SJSA1 (cell line): ENCODE measurements at regions not wholly inside any gene's neighbourhood (a gene's known extent, or its start where the extent isn't known, plus 50 kb on each side); places are given as distances from the start of the nearest gene placed in this dataset.
"Not testable (repeated sequence)": the region's sequence is repeated elsewhere in the genome, so short reads cannot be mapped to it uniquely, and the experiment has no call there.

Experiments
- DNase-seq, 2 experiments: peaks; one replicate each; pipeline ENCODE4 v3.0.0-alpha.2; 2015 to 2020; ENCODE audit warnings: low spot score in 2 of 2, low read depth in 1 of 2
- H3K27ac ChIP-seq: fragments of 250-450 bp; sonication (Bioruptor Pico); 2 replicates; pipeline ENCODE4 v1.5.1; 2020; ENCODE audit warnings: mild to moderate bottlenecking, moderate library complexity
- H3K27me3 ChIP-seq: fragments of 250-450 bp; sonication (Bioruptor Pico); replicated peaks from 2 replicates; pipeline ENCODE4 v1.5.1; 2020; ENCODE audit warnings: mild to moderate bottlenecking, moderate library complexity
- H3K36me3 ChIP-seq: fragments of 250-450 bp; sonication (Bioruptor Pico); 2 replicates; pipeline ENCODE4 v1.5.1; 2020; ENCODE audit warnings: mild to moderate bottlenecking
- H3K4me1 ChIP-seq: fragments of 250-450 bp; sonication (Bioruptor Pico); replicated peaks from 2 replicates; pipeline ENCODE4 v1.6.1; 2021; ENCODE audit warnings: mild to moderate bottlenecking
- H3K4me3 ChIP-seq: fragments of 250-450 bp; sonication (Bioruptor Pico); 2 replicates; pipeline ENCODE4 v1.5.1; 2020; ENCODE audit warnings: mild to moderate bottlenecking
- H3K9me3 ChIP-seq: fragments of 250-450 bp; sonication (Bioruptor Pico); replicated peaks from 2 replicates; pipeline ENCODE4 v1.5.1; 2020; ENCODE audit warnings: mild to moderate bottlenecking

DNA sequence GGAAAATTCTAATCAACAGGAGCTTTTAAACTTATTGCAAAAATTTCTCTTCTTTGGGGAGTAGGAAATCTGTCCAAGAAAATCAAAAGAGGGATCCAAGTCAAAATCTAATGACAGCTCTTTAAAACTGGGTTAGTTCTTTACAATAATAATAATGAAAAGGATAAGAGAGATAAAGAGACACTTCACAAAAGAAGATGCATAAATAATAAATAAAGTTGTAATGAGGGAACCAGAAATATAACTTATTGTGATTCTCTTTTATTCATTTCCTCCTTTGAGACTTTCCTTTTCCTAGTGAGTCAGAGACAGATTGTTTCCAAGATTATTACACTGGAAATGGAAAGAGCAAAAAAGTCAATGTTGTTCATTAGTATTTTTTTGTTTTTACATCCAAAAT lies 1029.3 kb downstream of the PCDH17 start:
- no peaks in the 10 kb centered on the region for H3K36me3 ChIP-seq
- H3K4me1 ChIP-seq, result no peaks in the 10 kb centered on the region
- no peak for DNase-seq
- no peak overlapping the region for H3K27ac ChIP-seq
- H3K4me3 ChIP-seq, result no peak overlapping the region
- H3K9me3 ChIP-seq, result no peaks in the 10 kb centered on the region
- no peaks in the 10 kb centered on the region for H3K27me3 ChIP-seq

DNA sequence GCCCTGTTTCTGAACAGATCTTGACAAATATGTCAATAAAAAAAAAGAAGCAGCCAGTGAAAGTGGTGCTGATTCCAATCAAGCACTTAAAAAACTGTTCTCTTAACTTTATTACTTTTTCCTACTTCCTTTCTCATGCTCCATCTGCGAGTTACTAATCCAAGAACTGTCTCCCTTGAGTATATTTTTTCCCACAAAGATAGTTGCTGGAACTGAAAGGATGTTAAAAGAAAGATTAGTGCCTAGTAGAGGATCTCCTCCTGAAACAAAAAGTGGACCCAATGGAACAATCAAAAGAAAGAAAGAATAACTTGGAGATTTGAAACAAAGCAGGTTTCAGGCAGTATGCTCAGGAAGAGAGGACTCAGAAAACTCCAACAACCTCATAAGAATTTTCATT lies 1034.8 kb downstream of the PCDH17 start:
- no peak for DNase-seq
- no peak overlapping the region for H3K27ac ChIP-seq
- H3K4me1 ChIP-seq, result no peaks in the 10 kb centered on the region
- H3K27me3 ChIP-seq, result no peaks in the 10 kb centered on the region
- H3K36me3 ChIP-seq, result no peaks in the 10 kb centered on the region
- no peak overlapping the region for H3K4me3 ChIP-seq
- H3K9me3 ChIP-seq, result no peaks in the 10 kb centered on the region

- H3K4me3 ChIP-seq, result no peak overlapping the region
- no peaks in the 10 kb centered on the region for H3K4me1 ChIP-seq
- H3K27ac ChIP-seq, result no peak overlapping the region
- no peaks in the 10 kb centered on the region for H3K36me3 ChIP-seq
- H3K9me3 ChIP-seq, result no peaks in the 10 kb centered on the region
- DNase-seq, result no peak
- H3K27me3 ChIP-seq, result no peaks in the 10 kb centered on the region
These were observed 1035.6 kb downstream of the PCDH17 start for GRCh38 chr13:58667096-58667495.

- no peak overlapping the region for H3K4me3 ChIP-seq
- H3K4me1 ChIP-seq, result no peaks in the 10 kb centered on the region
- H3K9me3 ChIP-seq, result no peaks in the 10 kb centered on the region
- no peak overlapping the region for H3K27ac ChIP-seq
- H3K27me3 ChIP-seq, result no peaks in the 10 kb centered on the region
- DNase-seq, result no peak
- H3K36me3 ChIP-seq, result no peaks in the 10 kb centered on the region
These were observed 1048.6 kb downstream of the PCDH17 start for GRCh38 chr13:58680115-58680514.

DNA sequence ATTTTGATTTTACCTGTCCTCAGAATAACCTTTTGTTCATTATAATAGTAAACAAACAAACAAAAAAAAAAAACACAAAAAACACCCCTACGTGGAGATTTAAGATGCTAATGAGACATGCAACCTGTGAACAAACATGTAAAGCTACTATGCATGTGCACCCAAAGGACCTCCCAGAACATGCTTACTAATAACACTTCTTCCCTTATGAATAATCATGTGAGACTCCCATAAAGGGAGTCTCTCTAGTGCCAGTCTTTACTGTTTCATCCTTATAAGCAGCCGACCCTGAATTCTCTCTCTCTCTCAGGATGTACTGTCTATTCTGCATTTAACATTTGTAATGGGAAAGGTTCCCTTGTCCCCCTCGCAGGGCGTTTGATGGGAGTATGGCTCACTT lies 1051.1 kb downstream of the PCDH17 start:
- H3K4me1 ChIP-seq, result no peaks in the 10 kb centered on the region
- no peaks in the 10 kb centered on the region for H3K27me3 ChIP-seq
- no peak overlapping the region for H3K27ac ChIP-seq
- H3K36me3 ChIP-seq, result no peaks in the 10 kb centered on the region
- DNase-seq, result no peak
- no peaks in the 10 kb centered on the region for H3K9me3 ChIP-seq
- no peak overlapping the region for H3K4me3 ChIP-seq

- Histone ChIP-seq H3K4me3 (no peak overlapping the region), H3K4me1 (no peaks in the 10 kb centered on the region), H3K9me3 (no peaks in the 10 kb centered on the region), H3K27me3 (no peaks in the 10 kb centered on the region), H3K27ac (no peak overlapping the region), H3K36me3 (no peaks in the 10 kb centered on the region)
- DNase-seq, result no peak
These were observed 1055.6 kb downstream of the PCDH17 start for GRCh38 chr13:58687148-58687547.

DNA sequence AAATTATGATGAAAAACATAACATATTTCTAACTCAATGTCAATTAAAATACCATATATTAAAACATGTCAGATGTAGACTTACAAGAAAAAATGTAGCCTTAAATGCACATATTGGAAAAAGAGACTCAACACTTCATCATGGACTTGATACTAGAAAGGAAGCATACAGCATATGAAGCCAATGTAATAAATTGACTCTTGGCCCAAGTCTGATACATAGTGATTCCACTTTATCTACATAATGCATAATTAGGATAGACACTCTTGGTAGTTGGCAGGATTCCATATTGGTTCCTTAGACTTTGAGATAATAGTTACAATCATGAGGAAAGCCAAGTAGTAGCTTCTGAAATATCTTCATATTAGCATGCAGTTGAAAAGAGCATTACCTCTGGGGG lies 1067.0 kb downstream of the PCDH17 start:
- H3K27ac ChIP-seq, result no peak overlapping the region
- H3K4me1 ChIP-seq, result no peaks in the 10 kb centered on the region
- H3K9me3 ChIP-seq, result no peaks in the 10 kb centered on the region
- H3K27me3 ChIP-seq, result no peaks in the 10 kb centered on the region
- H3K36me3 ChIP-seq, result no peaks in the 10 kb centered on the region
- H3K4me3 ChIP-seq, result no peak overlapping the region
- no peak for DNase-seq

DNA sequence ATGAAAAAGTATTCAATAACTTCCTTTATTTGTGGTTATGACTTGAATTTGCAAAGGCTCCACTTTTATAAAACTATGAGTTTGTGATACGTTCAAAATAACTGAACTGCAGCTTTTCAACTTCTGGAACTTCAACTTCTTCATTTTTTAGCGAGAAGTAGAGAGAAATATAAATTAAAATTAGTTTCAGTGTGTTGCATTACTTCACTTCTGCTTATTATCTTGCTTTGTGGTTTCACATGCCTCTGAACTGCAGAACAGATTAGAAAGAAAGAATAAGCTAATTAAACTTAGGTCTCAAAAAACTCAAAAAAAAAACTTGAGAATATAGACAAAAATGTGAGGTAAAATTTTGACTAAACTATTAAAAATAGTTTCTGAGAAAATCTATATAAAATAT lies 1073.4 kb downstream of the PCDH17 start:
- Histone ChIP-seq H3K4me1 (no peaks in the 10 kb centered on the region), H3K4me3 (no peak overlapping the region), H3K36me3 (no peaks in the 10 kb centered on the region), H3K27me3 (no peaks in the 10 kb centered on the region), H3K27ac (no peak overlapping the region), H3K9me3 (no peaks in the 10 kb centered on the region)
- DNase-seq, result no peak

- no peaks in the 10 kb centered on the region for H3K27me3 ChIP-seq
- H3K4me3 ChIP-seq, result no peak overlapping the region
- no peaks in the 10 kb centered on the region for H3K4me1 ChIP-seq
- no peak for DNase-seq
- no peaks in the 10 kb centered on the region for H3K9me3 ChIP-seq
- no peak overlapping the region for H3K27ac ChIP-seq
- no peaks in the 10 kb centered on the region for H3K36me3 ChIP-seq
These were observed 1074.9 kb downstream of the PCDH17 start for GRCh38 chr13:58706421-58706820.

DNA sequence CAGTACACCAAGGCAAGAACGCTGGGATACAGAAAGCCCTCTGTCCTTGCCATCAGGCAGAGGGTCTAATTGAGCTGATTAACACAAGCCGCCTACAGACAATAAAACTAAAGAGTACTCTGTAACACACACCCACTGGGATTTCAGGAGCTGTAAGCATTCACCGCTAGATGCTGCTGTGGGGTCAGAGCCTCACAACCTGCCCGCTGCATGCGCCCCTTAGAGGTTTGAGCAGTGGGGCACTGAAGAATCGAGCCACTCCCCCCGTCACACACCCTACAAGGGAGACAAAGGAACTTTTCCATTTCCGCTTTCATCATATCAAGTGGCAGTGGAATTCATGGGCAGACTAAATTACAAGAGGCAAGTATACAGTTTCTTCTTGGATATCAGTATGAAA lies 1080.6 kb downstream of the PCDH17 start:
- no peak for DNase-seq
- H3K9me3 ChIP-seq, result no peaks in the 10 kb centered on the region
- H3K27ac ChIP-seq, result no peak overlapping the region
- no peaks in the 10 kb centered on the region for H3K4me1 ChIP-seq
- H3K36me3 ChIP-seq, result no peaks in the 10 kb centered on the region
- H3K27me3 ChIP-seq, result no peaks in the 10 kb centered on the region
- no peak overlapping the region for H3K4me3 ChIP-seq

GRCh38 chr13:58714016-58714415 lies 1082.5 kb downstream of the PCDH17 start:
- H3K4me3 ChIP-seq, H3K9me3 ChIP-seq, H3K4me1 ChIP-seq, H3K36me3 ChIP-seq, H3K27ac ChIP-seq, DNase-seq, H3K27me3 ChIP-seq: not testable (repeated sequence)

DNA sequence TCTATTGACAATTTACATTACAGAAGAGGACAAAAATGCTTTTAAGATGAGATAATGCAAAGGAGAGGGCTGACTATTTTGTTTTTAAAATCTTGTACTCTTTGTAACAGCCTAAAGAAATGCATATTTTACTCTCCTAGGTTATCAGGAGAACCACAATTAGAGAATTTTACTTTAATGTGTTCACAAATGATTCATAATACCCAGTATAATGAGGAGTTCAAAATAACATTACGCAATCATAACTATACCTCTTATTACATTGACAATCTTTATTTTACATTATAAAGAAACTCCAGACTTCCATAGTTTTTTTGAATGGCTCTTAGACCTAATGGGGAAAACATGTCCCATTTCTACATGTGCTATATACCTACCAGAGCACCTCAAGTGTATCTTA lies 1089.7 kb downstream of the PCDH17 start:
- Histone ChIP-seq H3K9me3 (no peaks in the 10 kb centered on the region), H3K27ac (no peak overlapping the region), H3K4me1 (no peaks in the 10 kb centered on the region), H3K4me3 (no peak overlapping the region), H3K36me3 (no peaks in the 10 kb centered on the region), H3K27me3 (no peaks in the 10 kb centered on the region)
- DNase-seq, result no peak

GRCh38 chr13:58728126-58728525 lies 1096.6 kb downstream of the PCDH17 start:
- Histone ChIP-seq H3K36me3 (no peaks in the 10 kb centered on the region), H3K4me3 (no peak overlapping the region), H3K9me3 (no peaks in the 10 kb centered on the region), H3K27ac (no peak overlapping the region), H3K4me1 (no peaks in the 10 kb centered on the region), H3K27me3 (no peaks in the 10 kb centered on the region)
- no peak for DNase-seq

DNA sequence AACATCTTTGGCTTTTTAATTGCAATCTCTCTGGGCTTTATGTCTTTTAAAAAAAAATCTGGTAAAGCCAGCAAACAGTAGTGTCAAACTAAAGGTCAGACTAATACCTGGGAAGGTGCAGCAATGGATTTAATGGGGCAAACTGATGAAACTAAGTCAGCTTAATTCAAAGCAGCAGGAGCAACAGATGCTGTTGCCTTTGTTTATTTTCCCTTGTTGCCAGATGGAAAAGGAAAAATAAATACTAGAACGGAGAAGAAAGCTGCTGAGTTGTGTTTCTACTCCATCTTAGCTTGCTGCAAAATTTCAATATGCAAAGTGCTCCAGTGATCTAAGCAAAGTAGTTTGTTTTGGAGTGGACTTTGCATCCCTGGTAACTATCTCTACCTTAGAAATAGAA lies 1097.8 kb downstream of the PCDH17 start:
- no peaks in the 10 kb centered on the region for H3K27me3 ChIP-seq
- H3K4me3 ChIP-seq, result no peak overlapping the region
- H3K9me3 ChIP-seq, result no peaks in the 10 kb centered on the region
- no peak overlapping the region for H3K27ac ChIP-seq
- DNase-seq, result no peak
- H3K4me1 ChIP-seq, result no peaks in the 10 kb centered on the region
- no peaks in the 10 kb centered on the region for H3K36me3 ChIP-seq

- DNase-seq, result no peak
- Histone ChIP-seq H3K36me3 (no peaks in the 10 kb centered on the region), H3K4me1 (no peaks in the 10 kb centered on the region), H3K27ac (no peak overlapping the region), H3K4me3 (no peak overlapping the region), H3K9me3 (no peaks in the 10 kb centered on the region), H3K27me3 (no peaks in the 10 kb centered on the region)
These were observed 1113.1 kb downstream of the PCDH17 start for GRCh38 chr13:58744686-58745085.
